ENCODE measurements at regions not wholly inside any gene's neighbourhood (a gene's known extent, or its start where the extent isn't known, plus 50 kb on each side); places are given as distances from the start of the nearest gene placed in this dataset.
"Not testable (repeated sequence)": the region's sequence is repeated elsewhere in the genome, so short reads cannot be mapped to it uniquely, and the experiment has no call there.

GRCh38 chr16:72464052-72464451, 292.1 kb upstream of the PMFBP1 start:
- TF ChIP-seq CTCF (conservative IDR thresholded peaks at IDR 0.05) = no peak
- H3K27ac ChIP-seq = no peak overlapping the region

DNA sequence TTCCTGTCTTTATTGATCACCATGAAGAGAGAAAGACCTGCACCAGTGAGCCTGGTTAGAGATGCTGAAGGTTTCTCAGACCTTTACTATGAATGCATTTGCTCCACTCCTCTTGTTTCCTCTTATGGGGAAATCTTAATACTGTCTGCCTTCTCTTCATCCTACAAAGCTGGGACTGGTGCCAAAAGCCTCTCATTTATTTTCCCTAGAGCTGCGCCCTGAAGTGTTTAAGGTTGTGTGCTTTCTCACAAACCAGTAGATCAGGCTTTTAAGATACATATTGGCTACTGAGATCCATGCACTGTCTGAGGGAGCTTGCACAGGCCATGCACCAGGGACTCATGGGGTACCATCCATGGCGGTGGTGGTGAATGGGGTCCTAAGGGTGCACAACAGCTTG, 286.1 kb upstream of the PMFBP1 start:
- H3K27ac ChIP-seq = no peak overlapping the region
- no peak for TF ChIP-seq ZFX (IDR thresholded peaks at IDR 0.05)
- no peak for TF ChIP-seq CTCF (conservative IDR thresholded peaks at IDR 0.05)

- no peak overlapping the region for H3K27ac ChIP-seq
- TF ChIP-seq CTCF (conservative IDR thresholded peaks at IDR 0.05) (no peak), ZFX (IDR thresholded peaks at IDR 0.05) (no peak)
Measured at GRCh38 chr16:72457243-72457940, 285.4 kb upstream of the PMFBP1 start.

- no peak overlapping the region for H3K27ac ChIP-seq
- no peak for TF ChIP-seq CTCF (conservative IDR thresholded peaks at IDR 0.05)
- no peak for TF ChIP-seq ZFX (IDR thresholded peaks at IDR 0.05)
Measured at GRCh38 chr16:72455743-72456659, 284.0 kb upstream of the PMFBP1 start.

DNA sequence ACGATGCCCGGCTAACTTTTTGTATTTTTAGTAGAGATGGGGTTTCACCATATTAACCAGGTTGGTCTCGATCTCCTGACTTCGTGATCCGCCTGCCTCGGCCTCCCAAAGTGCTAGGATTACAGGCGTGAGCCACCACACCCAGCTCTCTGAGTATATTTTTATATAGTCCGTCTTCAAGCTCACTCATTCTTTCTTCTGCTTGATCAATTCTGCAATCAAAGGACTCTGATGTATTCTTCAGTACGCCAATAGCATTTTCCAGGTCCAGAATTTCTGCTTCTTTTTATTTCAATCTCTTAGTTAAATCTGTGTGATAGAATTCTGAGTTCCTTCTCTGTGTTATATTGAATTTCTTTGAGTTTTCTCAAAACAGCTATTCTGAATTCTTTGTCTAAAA, 281.9 kb upstream of the PMFBP1 start:
- not testable (repeated sequence) for H3K27ac ChIP-seq

DNA sequence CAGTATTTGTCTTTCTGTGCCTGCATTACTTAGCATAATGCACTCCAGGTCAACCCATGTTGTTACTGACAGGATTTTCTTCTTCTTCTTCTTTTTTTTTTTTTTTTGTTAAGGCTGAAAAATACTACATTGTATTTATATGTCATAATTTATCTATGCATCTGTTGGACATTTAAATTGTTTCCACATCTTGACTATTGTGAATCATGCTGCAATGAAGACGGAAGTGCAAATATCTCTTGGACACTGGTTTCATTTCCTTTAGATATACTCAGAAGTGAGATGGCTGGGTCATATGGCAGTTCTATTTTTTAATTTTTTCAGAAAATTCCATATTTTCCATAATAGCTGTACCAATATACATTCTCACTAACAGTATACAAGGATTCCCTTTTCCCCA, 272.7 kb upstream of the PMFBP1 start:
- no peak overlapping the region for H3K27ac ChIP-seq
- TF ChIP-seq CTCF (conservative IDR thresholded peaks at IDR 0.05) (no peak), ZFX (IDR thresholded peaks at IDR 0.05) (no peak)

DNA sequence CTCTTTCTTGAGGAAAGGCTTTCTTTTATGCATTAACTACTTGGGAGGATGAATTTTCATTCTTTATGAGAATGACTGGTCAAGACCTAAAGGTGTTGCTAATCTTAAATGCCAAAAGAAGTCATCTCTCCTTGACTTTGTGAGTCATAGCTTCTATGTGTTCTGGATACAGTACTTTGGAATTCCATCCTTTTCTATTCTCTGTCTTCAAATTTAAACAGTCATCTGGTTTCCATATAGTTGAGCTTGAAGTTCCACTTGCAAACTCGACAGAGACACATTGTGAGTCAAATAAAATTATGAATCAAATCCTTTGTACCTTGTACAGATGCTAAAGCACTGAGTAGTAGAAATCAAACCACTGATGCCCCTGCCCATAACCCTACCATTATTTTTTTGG, 271.9 kb upstream of the PMFBP1 start:
- no peak overlapping the region for H3K27ac ChIP-seq
- TF ChIP-seq ZFX (IDR thresholded peaks at IDR 0.05) = no peak
- no peak for TF ChIP-seq CTCF (conservative IDR thresholded peaks at IDR 0.05)

Data from C4-2B (cell line).